ENCODE measurements at regions not wholly inside any gene's neighbourhood (a gene's known extent, or its start where the extent isn't known, plus 50 kb on each side); places are given as distances from the start of the nearest gene placed in this dataset.

DNA sequence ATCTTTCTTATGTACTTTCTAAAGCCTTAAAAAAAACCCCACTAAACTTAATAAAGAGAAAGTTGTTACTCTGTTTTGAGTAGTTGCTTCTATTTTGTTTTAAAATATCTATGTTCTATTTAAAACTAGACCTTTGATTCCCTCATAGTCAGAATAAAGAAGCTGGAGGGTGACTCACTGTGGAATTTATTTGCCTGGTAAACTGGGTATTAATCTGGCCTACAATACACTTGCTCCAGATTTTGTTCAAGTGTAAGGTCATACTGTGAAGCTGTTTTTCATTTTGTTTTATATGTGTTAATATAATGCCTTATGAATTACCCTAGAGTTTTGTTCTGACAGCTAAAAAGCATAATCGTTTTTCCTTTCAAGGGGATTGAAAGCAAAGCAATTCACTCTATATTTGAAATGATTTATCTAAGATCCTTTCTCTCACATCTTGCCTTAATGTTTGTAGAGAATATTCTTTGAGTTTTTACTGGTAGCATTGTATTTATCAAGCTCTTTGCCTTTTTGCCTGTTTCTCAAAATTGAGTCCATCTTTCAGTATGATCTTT lies 277.4 kb upstream of the PITX2 start:
- no peak for DNase-seq

DNA sequence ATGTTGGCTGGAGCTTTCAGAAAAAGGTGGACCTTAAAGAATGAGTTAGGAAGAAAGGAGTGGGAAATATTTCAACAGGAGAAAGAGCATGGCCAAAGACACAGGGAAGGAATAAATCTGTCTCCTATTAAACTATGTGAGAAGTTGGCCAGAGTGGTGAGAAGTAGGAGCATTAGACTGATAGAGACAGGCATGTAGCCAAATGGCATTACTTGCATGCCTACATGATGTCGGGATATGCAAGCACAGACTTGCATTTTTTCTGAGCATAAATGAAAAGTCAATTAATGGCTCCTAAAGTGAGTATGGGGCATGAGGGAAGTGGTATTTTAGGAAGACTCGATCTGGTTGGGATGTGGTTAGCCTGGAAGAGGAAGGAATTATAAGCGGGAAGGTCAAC lies 279.6 kb upstream of the PITX2 start:
- DNase-seq, result no peak

DNA sequence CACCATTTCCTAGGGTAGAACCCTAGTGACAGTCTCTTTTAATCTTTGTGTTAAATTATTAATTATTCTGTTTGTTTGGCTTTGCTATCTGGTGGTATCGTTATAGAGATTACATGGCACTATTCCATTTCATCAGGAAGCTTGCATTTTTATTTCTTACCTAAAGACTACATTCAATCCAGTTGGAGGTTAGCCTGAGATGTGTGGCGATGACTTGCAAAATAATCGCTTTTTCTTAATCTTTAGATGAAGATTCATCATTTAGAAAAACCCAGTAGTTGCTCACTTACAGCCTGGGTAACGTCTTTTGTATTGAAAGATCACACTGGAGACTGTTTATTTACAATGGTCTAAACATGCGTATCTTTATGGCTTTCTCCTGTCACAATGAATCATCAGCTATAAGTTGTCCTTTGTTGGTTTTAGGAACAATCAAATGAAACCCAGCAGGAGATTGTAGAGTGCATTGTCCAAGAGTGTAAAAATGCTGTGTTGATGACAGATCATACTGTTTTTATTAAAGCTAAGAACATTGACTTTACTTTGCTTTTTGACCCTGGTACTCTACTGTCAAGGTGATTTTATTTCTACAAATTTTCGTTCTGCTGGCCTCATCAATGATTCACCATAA lies 281.7 kb upstream of the PITX2 start:
- no peak for DNase-seq

DNA sequence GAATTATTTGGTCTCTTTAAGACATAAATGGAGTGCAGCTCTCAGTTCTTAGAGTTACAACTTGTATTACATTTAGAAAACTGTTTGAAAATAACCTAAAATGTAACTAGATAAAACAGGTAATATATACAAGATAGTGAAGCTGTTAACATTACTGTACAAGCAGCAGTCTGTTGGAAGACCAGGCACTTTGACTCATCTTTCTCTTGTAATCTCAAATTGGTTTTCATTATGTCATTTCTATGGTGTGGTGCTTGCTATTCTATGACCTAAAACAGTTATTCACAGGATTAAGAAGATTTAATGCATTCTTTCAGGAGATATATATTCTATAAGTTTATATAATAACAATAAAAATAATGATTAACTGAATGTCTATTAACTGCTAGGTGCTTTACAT lies 282.5 kb upstream of the PITX2 start:
- no peak for DNase-seq

DNA sequence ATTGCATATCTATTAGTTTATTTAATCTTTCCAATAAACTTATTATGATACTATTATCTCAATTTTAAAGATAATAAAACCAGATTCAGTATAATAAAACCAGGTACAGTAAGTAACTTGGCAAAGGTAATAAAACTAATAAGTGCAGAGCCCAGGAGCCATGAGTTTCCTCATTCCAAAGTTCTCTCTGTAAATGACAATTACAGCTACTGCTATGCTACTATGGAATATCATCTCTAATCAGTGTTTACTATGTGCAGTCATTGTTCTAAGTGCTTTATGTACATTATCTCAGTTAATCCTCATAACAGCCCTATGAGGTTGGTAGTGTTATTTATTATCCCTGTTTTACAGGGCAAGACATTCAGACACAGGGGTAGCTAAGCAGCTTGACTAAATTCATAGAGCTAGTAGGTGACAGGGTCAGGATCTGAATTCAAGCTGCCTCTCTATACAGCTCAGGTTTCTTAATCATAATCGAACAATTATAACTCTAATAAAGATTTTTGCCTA lies 285.0 kb upstream of the PITX2 start:
- DNase-seq, result no peak

DNA sequence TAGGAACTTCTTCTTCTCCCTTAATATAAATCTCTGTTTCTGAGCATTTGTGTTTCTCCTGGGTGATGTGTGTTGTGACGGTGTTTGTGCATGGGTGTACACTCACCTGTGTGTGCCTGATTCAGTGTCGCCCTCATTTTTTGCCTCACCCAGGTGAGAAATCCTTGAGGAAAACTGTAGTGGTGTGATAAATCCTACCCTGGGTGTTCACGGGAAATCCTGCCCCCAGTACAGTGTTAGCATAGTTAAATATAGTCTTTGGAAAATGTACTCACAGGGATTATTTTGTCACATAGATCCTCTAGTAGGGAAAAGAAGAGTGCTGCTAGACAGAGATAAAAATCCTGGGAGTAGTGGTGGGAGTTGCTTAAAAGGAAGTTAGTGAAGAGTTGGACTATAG lies 291.9 kb upstream of the PITX2 start:
- no peak for DNase-seq

DNA sequence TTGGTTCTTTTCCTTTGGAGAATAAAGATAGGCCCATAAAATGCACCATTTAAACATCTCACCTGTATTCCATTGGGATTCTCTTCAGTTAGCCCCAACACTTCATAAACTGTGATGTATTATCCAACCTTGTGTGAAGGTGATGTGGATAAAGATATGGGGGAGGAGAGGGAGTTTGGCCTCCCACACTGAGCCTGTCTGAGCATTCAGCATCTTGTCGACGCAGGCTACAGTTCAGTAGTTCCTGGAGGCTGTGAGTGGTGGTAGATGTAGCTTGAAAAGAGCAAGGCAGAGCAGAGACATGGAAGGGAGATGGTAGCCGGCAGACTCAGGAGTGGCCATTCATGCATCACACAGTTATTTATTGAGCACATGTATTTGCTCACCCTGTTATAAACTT lies 292.4 kb upstream of the PITX2 start:
- DNase-seq, result no peak

DNA sequence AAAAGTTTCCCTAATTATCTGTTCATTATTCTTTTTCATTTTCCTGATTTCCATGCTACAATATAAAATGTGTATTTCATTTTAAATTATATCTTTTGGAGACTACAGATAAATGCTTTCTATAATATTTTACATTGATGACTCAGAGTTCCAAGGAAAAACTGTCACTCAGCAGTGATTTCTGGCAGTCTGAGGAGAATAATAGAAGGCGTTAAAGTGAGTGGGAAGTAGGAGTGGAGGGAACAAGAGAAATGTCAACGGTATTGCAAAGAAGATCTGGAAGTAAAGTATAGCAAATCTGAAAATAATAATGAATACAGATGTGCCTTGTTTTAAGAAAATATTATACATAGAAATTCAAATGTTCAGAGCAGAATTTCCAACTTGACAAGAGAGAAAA lies 293.6 kb upstream of the PITX2 start:
- no peak for DNase-seq

DNA sequence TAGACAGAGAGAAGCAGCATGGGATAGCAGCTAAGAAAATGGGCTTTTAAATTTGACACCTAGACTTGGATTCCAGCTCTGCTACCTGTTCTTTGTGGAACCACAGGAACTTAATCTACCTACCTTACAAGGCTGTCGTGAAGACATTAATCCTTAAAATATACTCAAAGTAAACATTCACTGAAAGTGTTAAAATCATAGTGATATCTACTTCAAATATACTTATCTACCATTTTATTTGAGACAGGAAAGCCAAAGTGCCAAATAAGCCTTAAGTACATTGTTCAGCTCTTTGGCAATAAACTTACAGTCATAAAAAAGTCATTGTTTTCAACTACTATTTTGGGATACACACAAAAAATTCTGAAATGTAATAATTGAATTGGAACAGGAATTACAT lies 295.0 kb upstream of the PITX2 start:
- DNase-seq, result no peak

DNA sequence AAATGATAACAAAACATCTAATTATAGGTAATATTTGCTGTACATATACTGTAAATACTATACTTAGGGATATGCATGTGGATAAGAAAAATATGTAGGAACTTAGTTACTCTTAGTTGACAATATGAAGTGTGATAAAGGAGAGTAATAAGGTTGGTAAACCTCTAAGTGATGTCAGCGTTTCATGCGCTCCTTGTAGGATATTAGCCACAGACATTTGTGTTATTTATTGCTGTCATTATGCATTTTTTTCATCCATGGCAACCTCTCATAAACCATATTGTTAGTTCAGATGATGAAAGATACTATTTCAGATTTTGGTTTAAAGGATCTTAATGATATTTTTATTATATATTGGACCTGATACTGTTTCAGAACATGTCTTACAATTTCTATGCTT lies 298.1 kb upstream of the PITX2 start:
- no peak for DNase-seq

DNA sequence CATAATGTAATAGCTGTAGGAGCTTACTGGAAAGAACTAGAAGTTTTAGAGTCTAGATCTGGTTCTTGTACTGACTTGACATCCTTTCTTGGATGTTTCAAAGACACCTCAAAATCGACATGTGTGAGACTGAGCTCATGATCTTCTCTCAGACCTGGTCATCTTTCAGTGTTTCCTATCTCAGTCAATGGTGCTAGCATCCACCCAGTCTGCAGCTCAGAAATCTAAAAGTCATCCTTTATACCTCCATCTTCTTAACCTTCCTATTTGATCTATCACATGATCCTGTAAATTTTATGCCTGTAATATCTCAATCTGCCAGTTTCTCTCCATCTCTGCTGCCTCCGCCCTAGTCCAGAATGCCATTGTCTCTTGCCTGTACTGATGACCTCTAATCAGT lies 301.9 kb upstream of the PITX2 start:
- no peak for DNase-seq

DNA sequence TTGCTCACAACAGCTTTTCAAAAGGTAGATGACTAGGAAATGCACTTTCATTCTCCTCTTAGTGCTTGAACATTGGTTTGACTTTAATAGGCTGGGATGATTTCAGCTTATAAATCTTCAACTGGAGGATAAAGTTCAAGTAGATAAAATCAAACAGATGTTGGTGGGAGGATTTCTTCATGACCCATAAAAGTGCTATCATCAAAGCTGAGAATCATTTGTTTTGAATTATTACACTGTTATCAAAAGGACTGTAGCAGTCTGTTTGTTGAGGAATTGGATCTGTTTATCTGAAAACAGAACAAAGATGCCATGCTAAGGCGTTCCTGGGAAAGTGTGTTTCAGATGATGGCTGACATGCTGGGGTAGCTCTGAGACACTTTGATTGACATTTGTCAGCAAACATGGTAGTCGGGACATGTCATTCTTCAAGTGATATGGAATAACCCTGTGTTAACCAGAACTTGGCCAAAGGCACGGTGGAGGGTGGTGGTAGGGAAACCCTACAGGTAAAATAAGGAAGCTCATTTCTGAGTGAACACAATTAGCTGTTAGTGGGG lies 304.0 kb upstream of the PITX2 start:
- no peak for DNase-seq

DNA sequence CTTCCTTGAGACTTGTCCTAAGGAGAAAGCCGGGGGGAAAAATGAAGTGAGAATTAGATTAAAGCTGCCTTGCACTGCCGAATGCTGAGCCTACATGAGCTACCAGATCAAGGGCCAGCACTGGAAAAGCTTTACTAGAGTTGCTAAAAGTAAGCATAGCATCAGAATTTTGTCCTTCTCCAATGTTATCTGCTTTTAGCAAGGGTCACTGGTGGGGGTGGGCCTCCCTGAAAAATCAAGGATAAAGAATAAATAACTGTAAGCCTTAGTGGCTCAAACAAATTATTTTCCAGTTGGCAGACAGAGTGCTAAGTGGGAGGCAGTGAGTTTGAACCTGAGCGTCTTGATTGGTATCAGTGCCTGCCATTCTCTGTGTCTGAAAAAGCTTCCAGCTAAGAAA lies 310.5 kb upstream of the PITX2 start:
- no peak for DNase-seq

DNA sequence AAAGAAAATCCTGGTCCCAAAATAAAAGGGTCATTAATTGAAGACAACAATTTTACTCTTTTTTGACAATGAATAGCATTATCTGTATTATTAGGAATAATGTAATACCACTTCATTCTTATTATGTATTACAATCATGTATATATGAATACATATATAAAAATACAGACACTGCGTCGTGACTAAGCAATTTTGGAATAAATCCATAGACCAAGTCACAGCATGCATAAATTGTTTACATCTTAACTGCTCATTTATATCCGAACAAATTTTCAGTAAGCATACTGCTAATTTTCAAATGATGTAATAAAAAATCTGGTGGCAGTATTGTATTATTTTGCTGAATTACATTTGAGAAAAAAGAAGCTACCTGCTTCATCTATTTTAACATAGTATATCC lies 321.6 kb upstream of the PITX2 start:
- no peak for DNase-seq

DNA sequence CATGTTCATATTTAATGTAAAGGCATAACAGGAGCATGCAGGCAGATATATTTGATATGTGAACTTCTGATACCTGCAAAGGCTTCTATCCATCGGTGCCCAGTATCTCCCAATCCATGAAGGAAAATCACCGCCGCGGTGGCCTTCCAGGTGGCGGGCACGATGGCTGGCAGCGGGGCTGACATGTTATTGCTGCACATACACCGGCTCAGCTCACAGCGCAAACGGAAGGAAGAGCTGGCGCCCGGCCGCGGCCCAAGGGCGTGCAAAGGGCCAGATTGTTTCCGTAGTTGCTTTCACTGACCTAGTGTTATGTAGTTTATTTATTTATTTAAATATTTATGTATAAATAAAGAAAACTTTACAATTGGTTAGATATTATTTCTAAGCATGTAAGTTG lies 322.7 kb upstream of the PITX2 start:
- no peak for DNase-seq

DNA sequence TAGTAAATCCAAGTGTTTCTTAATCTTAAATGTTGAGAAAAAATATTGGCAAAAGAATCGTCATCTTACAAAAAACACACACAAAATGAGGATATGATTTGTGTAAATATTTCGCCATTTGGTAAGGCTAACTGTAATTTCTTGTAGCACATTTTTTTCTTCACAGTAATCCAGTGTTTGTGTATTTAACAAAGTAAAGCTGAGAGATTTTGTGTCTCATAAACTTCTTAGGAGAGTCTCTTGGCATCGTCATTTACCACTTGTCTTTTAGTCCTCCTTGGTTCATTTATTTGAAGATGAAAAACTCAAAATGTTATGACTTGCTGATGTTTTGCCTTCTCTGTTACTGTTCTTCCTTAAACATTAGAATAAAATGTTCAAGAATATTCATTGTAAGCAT lies 326.7 kb upstream of the PITX2 start:
- DNase-seq, result no peak

DNA sequence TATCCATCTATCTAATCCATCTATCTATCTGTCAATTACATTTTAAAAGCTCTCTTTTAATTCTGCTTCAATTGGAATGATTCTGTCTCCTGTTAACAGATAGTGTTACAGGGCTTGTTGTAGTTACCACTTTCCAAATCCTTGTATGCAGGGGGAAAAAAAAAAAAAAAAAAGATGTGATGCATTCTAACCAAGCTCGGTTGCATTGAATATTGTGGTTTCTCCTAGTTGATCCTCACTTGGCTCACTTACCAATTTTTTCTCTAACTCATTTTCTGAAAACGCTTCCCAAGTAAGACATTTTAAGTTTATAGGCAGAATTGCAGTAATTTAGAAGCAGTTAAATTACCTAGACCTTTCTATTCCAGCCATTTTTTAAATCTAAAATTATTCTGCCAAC lies 327.9 kb upstream of the PITX2 start:
- no peak for DNase-seq

DNA sequence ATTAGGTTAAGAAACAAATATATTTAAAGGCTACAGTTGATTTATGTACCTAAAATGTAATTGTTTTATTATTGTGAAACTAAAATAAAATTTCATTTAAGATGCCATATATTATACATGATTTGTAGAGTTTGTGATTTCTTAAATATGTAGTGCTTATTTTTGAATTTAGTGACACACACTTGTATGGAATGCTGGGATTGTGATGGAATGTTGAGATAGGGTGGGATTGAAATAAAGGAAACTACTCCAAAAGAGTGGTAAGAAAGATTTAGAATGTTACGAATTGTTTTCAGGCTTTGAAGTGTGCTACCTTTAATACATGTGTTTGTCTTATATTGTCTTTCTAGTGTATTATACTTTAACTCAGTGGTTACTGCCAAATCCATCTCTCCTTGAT lies 330.3 kb upstream of the PITX2 start:
- DNase-seq, result no peak

DNA sequence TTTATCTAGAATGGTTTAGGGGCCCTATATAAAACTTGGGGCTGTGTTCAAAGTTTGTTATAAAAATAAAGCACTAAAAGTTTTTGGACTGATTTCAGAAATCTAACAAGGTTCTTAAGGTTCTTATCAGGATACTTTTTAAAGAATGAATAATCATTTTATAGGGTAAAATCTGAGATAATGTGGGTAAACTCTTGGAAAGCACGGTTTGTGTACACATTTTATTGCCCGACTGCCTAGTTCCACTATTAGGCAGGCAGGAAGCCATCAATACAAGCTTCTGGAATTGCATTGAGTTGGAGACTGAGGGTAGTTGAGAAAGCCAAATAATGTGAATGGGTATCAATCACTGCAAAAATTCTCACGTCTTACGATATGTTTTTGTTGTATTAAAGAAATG lies 331.0 kb upstream of the PITX2 start:
- DNase-seq, result no peak

DNA sequence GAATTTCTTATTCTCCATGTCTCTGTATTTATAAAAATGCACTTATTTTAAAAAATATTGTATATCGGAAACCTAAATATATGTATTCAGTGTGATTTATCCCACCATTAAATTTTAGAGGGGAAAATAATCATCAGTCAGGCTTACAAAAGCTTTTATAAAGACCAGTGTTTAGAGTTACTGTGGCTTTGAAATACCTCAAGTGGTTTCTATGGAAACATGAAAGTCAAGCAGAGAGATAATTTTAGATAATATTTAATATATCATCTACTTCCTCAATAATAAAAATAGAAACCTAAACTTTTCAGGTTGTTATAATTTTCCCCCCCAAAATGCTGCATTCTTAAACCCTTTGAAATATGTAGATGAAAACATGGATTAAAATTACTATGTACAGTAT lies 332.9 kb upstream of the PITX2 start:
- no peak for DNase-seq

DNA sequence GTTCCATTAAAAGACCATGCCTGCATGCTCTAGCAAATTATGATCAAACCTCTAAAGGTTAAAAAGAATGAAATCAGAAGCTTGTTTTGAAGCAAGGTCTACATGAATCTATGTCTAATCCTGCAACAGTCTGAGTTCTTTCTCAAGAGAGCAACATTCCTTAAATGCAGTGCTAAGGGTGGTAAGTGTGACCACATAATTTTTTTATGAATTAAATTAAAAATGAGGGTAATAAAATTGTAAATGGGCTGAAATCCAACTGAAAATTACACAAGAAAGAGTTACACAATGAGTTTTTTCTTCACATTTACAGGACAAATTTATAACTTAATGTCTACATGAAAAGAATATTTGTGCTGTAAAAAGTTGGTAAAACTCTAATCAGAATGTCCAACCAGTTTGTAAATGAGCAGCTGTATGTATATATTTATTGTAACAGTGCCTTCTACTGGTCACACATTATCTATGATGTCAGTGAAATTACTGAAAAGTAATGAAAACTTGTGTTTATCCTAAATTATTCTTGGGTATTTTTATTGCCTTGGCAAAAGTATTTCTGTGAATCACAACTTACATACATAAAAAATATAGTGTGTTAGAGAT lies 336.3 kb upstream of the PITX2 start:
- DNase-seq, result no peak

DNA sequence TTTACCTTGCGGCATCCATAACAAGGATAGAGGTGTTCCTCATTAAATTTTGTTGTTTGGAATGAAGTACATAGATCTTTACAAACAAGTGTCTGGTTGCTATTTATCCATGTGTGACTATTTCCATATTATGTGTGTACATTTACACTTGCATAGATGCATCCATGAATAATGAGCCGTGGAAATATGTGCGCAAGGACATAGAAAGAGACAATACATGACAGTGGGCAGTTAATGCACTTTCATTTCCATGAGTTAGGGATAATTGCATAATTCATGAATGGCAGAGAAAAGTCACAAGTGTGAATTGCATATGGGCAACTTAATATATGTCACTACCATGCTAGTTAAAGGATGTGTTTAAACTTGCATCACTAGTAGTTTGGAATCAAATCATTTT lies 338.2 kb upstream of the PITX2 start:
- no peak for DNase-seq

DNA sequence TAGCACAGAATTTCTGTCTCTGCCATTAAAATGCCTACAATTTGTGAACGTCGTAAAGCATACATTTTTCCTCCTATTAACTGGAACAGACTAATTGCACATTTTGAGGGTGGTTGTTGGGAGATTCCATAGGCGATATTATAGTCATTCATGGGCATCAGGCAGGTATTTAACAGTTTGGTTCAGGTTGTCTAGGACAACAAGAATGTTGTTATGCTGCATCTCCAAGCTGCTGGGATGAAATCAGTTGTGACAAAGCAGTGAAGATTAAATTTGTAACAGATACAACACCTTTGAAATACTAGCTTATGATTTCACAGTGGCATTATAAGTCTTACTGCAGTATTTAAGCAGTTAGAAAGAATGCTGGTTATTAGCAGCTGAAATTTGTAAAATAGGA lies 339.7 kb upstream of the PITX2 start:
- DNase-seq, result no peak

DNA sequence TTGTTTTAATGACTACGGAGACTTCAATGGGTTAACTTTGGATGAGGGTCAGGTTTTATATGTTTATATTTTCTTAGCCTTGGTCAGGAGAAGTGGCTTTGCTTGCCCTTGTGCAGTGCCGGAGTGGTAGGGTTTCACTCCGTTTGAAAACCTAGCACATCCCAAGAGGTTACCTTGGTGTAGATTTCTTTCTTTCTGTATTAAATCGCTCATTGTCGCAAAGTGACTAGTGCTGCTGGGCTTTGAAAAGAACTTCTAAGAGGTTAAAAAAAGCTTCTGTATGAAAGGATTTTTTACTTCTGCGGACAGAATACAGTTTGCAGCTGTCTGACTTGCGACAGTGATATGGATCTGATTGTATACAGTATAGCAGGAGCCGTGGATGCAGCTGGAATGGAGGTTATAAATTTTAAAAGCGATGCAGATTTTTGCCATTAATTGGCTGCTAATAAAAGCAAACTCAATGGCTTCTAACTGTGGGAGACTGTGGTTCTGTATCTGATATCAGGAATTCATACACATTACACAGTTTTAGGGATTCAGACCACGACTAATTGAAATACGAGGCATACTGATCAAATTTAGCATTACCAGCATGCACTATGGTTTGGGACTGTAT lies 340.9 kb upstream of the PITX2 start:
- no peak for DNase-seq
